ENCODE measurements at regions not wholly inside any gene's neighbourhood (a gene's known extent, or its start where the extent isn't known, plus 50 kb on each side); places are given as distances from the start of the nearest gene placed in this dataset.

- TF ChIP-seq POLR2A (IDR thresholded peaks at IDR 0.05; ENCODE audit: low read depth, low read length), result no peak
- FAIRE-seq (no peak), DNase-seq (ENCODE audit: insufficient read length, low spot score) (no peak)
These were observed 56.6 kb upstream of the FAM47B start for GRCh38 chrX:34886011-34886410.

- FAIRE-seq (no peak), DNase-seq (ENCODE audit: insufficient read length, low spot score) (no peak)
- TF ChIP-seq POLR2A (IDR thresholded peaks at IDR 0.05; ENCODE audit: low read depth, low read length), result no peak
These were observed 51.2 kb upstream of the FAM47B start for GRCh38 chrX:34891391-34891790.
